LNCAP (cell line): ENCODE measurements at regions not wholly inside any gene's neighbourhood (a gene's known extent, or its start where the extent isn't known, plus 50 kb on each side); places are given as distances from the start of the nearest gene placed in this dataset.

ENCODE experiments used
- TF ChIP-seq, protein P1 (sequence below): fragments of 450-650 bp; IDR thresholded peaks from 2 replicates; pipeline ENCODE4 v1.5.1; 2017; ENCODE audit warnings: mild to moderate bottlenecking

DNA sequence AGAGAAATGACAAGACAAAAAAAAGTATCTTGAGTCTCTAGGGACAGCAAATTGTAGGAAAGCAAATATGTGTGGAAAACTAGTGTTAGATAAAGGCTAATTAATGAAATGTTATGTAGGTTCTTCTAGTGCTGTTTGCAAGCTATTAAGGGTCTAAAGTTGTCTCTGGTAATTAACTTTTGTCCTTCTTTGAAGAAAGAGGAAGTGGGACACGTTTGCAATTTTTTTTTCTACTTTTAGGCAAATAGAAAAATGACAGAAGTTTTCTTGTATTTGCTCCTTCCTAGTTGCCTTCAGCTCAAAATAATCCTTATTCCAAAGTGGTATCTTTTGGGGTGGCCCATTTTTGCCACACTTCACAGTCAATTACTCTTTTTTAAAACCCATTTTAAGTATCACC, 1877.7 kb upstream of the PRR20A start:
- TF ChIP-seq, protein P1, sequence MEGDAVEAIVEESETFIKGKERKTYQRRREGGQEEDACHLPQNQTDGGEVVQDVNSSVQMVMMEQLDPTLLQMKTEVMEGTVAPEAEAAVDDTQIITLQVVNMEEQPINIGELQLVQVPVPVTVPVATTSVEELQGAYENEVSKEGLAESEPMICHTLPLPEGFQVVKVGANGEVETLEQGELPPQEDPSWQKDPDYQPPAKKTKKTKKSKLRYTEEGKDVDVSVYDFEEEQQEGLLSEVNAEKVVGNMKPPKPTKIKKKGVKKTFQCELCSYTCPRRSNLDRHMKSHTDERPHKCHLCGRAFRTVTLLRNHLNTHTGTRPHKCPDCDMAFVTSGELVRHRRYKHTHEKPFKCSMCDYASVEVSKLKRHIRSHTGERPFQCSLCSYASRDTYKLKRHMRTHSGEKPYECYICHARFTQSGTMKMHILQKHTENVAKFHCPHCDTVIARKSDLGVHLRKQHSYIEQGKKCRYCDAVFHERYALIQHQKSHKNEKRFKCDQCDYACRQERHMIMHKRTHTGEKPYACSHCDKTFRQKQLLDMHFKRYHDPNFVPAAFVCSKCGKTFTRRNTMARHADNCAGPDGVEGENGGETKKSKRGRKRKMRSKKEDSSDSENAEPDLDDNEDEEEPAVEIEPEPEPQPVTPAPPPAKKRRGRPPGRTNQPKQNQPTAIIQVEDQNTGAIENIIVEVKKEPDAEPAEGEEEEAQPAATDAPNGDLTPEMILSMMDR = no peak

DNA sequence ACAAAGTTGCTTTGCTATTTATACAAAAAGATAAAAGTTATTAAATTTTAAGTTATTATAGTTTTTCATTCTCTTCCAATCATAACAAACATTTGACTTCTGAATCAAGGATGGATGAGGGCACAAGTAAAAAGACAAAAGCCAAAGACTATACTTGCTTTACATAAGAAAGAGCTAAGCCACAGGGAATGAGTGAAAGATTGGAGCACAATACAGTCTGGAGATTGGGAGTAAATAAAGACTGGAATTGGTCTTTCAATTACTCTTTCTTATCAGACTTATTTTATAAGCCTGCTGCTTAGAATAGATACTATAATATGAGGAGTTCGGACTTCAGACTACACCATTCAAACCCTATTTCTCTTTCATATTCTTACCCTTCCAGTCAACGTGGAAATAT, 1874.1 kb upstream of the PRR20A start:
- TF ChIP-seq, protein P1 = no peak

DNA sequence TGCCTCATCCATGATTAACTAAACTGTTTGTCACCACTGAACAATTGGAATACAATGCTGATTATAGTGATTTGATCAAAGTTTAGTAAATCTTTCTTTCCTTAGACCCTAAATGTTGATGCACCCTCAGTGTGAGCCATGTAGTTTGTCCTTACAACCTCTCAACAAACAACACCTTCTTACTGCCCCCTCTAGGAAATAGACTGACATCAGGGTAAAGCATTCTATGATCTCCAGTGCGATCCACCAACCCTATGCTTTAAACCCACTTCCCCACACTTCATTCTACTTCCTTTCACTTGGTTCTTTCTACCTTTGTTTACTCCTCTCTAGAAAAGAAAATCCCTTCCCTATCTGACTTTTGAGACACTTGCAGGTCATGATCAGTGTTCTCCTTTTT, 1842.5 kb upstream of the PRR20A start:
- TF ChIP-seq, protein P1 = no peak

DNA sequence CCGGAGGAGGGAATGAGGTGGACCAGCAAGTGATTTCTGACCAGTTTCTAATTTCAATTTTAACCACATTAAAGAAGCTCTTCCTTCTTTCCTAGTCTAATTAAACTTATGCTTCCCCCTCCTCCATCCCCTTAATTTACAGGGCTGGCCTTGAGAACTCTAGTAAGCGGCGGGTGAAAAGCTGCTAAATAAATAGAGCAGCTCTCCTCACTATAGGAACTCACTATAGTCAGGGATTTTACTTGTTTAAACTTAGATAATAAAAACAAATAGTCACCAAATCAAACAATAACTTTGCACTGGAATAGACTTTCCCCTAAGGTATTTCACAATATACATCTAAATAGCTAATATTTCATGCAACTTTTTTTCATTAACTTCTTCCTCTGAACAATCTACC, 1838.2 kb upstream of the PRR20A start:
- TF ChIP-seq, protein P1 = no peak

DNA sequence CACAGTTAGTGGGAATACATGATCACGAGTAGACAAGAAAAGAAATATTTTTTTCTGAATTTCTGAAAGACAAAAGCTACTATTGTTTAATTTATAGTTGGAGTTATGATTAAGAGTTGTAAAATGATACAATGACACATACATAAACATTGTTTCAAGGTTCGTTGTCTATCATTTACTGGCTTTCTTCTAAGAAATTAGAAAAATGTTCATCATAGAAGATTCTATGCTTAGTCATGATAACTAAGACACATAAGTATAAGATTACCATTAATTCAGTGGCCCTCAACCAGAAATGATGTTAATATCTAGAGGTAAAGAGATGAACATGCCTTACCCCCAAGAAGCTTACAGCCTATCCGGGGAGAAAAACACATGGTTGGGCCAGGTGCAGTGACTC, 1832.8 kb upstream of the PRR20A start:
- TF ChIP-seq, protein P1 = no peak

DNA sequence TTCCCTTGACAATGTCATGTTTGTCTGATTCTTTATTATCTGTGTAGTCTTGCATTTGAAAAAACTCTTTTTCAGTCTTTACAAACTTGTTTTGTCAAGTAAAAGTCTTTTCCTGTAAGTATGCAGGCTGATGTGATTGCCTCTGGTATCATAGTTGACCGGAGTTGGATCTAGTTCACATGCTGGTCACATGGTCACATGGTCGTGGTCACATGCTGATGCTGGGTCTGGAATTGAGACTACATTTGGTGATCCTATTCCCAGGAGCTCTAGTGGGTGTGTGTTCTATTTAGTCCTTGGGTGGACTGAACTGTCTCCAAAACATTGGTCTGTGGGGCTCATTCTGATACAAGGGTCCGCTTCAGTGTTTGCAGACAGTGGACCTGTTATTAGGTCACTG, 1798.8 kb upstream of the PRR20A start:
- TF ChIP-seq, protein P1 = no peak

DNA sequence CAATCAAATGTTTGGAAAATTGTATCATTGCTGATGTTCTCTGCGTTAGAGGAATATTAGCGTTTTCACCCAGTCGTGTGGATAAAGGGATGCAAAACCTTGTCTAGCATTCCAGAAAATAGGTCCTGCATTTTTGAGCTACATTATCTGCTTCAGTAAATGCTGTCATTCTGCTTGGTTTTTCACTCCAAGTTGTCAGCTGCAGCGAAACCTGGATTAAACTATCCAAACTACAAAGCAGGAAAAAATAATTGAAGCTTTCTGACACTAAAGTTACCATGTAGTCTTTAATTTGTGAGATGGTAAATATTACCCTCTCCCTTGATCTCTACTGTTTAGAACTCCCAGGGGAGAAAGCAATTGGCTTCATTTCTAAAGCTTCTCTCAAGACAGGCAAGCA, 1795.5 kb upstream of the PRR20A start:
- TF ChIP-seq, protein P1 = no peak

DNA sequence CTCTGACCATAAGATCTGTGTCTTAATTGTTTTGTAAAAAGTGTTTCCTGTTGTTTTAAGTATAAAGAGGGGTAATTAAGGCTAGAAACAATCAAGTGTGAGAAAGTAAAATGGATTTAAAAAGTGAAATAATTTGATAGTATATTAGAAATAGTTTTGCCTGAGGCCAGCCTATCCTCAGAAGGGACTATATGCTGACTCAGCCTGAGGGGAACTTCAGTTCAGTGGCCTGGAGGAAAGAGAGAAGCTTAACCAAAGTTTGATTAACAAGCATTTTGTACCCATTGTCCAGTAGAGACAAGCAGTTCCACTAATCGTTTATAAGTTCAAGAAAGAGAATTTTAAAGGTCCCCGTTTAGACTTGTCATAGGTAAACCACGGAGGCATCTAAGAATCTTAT, 1793.2 kb upstream of the PRR20A start:
- TF ChIP-seq, protein P1 = no peak
